ENCODE measurements at regions not wholly inside any gene's neighbourhood (a gene's known extent, or its start where the extent isn't known, plus 50 kb on each side); places are given as distances from the start of the nearest gene placed in this dataset.

DNA sequence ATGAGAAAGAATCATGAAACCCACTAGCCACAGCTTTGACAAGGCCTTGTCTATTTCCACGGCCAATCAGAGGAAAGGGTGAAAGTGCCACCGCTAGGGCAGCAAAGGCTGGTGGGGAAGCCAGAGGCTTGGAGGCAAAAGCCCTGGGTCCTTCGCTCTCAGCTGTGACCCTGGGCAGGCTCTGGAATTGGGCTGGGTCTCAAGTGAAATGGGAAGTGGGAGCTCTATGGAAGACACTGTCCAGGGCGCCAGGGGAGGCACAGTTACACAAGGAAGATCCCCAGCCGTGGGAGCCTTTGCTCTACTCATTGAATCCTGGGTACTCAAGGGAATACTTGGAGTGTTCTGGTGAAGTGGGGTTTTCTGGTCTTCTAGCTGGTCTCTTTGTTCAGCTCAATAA is 136.2 kb downstream of the ASB7 start:
- no peaks in the 10 kb centered on the region for H3K9me3 ChIP-seq
- no peaks in the 10 kb centered on the region for H3K27me3 ChIP-seq
- FAIRE-seq, result no peak
- H3K4me1 ChIP-seq, result peaks cover 0 to 10% (median 8%) of the 10 kb centered on the region in 3 donors
- H3K27ac ChIP-seq, result no peak overlapping the region
- TF ChIP-seq, protein P1, sequence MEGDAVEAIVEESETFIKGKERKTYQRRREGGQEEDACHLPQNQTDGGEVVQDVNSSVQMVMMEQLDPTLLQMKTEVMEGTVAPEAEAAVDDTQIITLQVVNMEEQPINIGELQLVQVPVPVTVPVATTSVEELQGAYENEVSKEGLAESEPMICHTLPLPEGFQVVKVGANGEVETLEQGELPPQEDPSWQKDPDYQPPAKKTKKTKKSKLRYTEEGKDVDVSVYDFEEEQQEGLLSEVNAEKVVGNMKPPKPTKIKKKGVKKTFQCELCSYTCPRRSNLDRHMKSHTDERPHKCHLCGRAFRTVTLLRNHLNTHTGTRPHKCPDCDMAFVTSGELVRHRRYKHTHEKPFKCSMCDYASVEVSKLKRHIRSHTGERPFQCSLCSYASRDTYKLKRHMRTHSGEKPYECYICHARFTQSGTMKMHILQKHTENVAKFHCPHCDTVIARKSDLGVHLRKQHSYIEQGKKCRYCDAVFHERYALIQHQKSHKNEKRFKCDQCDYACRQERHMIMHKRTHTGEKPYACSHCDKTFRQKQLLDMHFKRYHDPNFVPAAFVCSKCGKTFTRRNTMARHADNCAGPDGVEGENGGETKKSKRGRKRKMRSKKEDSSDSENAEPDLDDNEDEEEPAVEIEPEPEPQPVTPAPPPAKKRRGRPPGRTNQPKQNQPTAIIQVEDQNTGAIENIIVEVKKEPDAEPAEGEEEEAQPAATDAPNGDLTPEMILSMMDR (IDR thresholded peaks at IDR 0.05), result no peak
- H3K4me3 ChIP-seq, result no peak overlapping the region
- ATAC-seq, result no peak
- DNase-seq, result peak in 1 of 6 donors; percentile 6
- H3K36me3 ChIP-seq, result no peaks in the 10 kb centered on the region
- intact Hi-C loops (cut with DNase I), result no loop called here
- 74 to 76% methylated on average over 5 of the region's 5 CpGs for WGBS, 2 donors

DNA sequence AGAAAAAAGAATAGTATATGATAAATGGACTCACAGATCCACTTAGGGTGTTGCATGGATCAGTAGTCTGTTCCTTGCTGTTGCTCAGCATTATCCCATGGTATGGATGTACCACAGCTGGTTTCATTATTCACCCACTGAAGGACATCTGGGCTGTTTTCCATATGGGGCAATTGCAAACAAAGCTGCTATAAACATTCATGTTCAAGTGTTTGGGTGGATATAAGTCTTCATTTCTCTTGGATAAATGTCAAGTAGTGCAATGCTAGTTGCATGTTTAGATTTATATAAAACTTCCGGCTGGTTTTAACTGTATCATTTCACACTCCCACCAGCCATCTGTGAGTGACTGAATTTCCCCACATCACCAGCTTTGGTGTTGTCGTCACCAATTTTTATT is 137.7 kb downstream of the ASB7 start:
- H3K27ac ChIP-seq, result no peak overlapping the region
- TF ChIP-seq, protein P1 (IDR thresholded peaks at IDR 0.05), result no peak

DNA sequence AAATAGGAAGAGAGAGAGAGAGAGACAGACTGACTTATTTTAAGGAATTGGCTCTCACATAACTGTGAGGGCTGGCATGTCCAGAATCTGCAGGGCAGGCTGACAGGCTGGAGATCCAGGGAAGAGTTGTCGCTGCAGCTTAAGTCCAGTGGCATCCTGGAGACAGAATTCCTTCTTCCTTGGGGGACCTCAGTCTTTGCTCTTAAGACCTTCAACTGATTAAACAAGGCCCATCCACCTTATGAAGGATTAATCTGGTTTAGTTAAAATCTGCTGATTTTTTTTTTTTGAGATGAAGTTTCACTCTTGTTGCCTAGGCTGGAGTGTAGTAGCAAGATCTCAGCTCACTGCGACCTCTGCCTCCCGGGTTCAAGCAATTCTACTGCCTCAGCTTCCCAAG is 128.0 kb upstream of the ALDH1A3 start:
- WGBS, 2 donors, result 85 to 91% methylated on average over 3 of the region's 3 CpGs

More for the DNA sequence above, 137.7 kb downstream of the ASB7 start:
- FAIRE-seq (no peak), ATAC-seq (no peak), DNase-seq (no peak)
- Histone ChIP-seq H3K27me3 (no peaks in the 10 kb centered on the region), H3K4me3 (no peak overlapping the region), H3K36me3 (no peaks in the 10 kb centered on the region), H3K4me1 (peaks cover 0 to 10% (median 8%) of the 10 kb centered on the region in 3 donors), H3K9me3 (no peaks in the 10 kb centered on the region)
- WGBS, 2 donors, result 36 to 40% methylated on average over 2 of the region's 2 CpGs
- intact Hi-C loops (cut with DNase I), result no loop called here

DNA sequence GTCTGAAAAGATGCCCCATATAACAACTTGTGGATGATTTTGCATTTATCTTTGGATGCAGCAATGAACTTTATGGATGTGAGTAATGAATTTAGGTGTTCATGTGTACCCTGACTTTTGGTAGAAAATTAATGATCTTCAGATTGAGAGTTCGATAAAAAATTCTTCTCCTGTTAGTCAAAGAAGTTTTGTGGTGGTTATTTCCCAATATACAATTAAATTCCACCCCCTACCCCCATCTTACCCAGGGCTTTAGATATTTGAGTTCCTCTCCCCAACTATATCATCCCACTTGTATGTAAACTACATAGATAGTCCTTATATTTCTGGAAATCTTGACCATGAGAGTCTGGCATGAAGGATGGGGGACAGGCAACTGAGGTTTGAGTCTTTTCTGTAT is 126.1 kb upstream of the ALDH1A3 start:
- Histone ChIP-seq H3K4me1 (no peaks in the 10 kb centered on the region), H3K27me3 (no peaks in the 10 kb centered on the region), H3K27ac (no peak overlapping the region), H3K36me3 (no peaks in the 10 kb centered on the region), H3K9me3 (peaks cover 0 to 3% (median 0%) of the 10 kb centered on the region in 4 donors), H3K4me3 (no peak overlapping the region)
- TF ChIP-seq, protein P1 (IDR thresholded peaks at IDR 0.05), result no peak
- FAIRE-seq (no peak), DNase-seq (no peak), ATAC-seq (no peak)
- intact Hi-C loops (cut with DNase I), result no loop called here
- 59 to 77% methylated on average over 1 of the region's 1 CpG for WGBS, 2 donors

More for the DNA sequence above, 128.0 kb upstream of the ALDH1A3 start:
- TF ChIP-seq, protein P1 (IDR thresholded peaks at IDR 0.05), result no peak
- H3K27ac ChIP-seq, result no peak overlapping the region
- no peaks in the 10 kb centered on the region for H3K36me3 ChIP-seq
- ATAC-seq, result no peak
- H3K4me3 ChIP-seq, result no peak overlapping the region
- H3K9me3 ChIP-seq, result peaks cover 0 to 3% (median 0%) of the 10 kb centered on the region in 4 donors
- no peak for FAIRE-seq
- intact Hi-C loops (cut with DNase I), result no loop called here
- H3K27me3 ChIP-seq, result no peaks in the 10 kb centered on the region
- no peaks in the 10 kb centered on the region for H3K4me1 ChIP-seq
- DNase-seq, result no peak

DNA sequence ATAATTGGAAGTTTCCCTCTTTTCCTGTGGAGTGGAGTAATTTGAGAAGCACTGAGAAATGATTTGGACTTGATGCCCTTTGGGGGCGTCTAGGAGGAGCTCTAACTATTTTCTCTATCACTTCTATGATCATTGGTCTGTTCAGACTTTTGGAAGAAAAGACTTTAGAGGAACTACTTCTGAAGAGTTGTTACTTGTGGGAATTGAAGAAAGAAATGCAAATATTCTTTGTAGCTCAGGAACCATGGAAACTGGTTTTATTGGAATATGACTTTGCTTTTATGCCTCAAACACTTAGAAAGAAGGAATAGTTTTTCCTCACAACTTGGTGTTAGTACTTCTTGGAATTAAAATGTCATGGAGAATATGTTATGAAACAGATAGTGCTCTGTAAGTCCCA is 122.0 kb upstream of the ALDH1A3 start:
- DNase-seq, result no peak
- Histone ChIP-seq H3K4me3 (no peak overlapping the region), H3K27me3 (no peaks in the 10 kb centered on the region), H3K9me3 (peaks cover 0 to 3% (median 0%) of the 10 kb centered on the region in 4 donors), H3K27ac (no peak overlapping the region), H3K36me3 (no peaks in the 10 kb centered on the region), H3K4me1 (no peaks in the 10 kb centered on the region)
- ATAC-seq, result no peak
- TF ChIP-seq, protein P1 (IDR thresholded peaks at IDR 0.05), result no peak
- intact Hi-C loops (cut with DNase I), result no loop called here
- 56 to 75% methylated on average over 1 of the region's 1 CpG for WGBS, 2 donors
- no peak for FAIRE-seq

Measured in pancreas (tissue), 10 donors.